H4 (cell line): ENCODE measurements at regions not wholly inside any gene's neighbourhood (a gene's known extent, or its start where the extent isn't known, plus 50 kb on each side); places are given as distances from the start of the nearest gene placed in this dataset.

ENCODE experiments used
- DNase-seq: peaks from one replicate; pipeline ENCODE4 v3.0.0-alpha.2; 2015; ENCODE audit warnings: low spot score

GRCh38 chr11:134689886-134690285, 277.8 kb upstream of the B3GAT1 start:
- no peak for DNase-seq

DNA sequence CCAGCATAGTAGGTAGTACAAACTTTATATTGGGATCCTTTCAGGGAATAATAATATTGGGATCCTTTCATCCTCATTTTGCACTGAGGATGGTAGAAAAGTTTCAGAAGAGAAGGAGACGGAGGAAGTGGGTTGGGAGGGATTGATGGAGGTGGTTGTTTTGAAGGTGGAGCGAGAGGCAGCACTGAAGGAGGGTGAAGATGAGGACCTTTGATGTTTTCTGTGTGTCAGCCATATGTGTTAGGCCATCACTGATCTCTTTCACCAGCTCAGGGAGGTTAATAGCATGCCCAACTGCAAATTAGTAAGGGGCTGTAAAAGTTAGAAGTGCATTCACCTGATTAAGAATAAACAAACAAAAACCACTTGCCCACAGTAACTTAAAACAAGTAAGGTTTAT, 275.5 kb upstream of the B3GAT1 start:
- DNase-seq: no peak

- no peak for DNase-seq
These were observed 274.5 kb upstream of the B3GAT1 start for GRCh38 chr11:134686460-134687061.

DNA sequence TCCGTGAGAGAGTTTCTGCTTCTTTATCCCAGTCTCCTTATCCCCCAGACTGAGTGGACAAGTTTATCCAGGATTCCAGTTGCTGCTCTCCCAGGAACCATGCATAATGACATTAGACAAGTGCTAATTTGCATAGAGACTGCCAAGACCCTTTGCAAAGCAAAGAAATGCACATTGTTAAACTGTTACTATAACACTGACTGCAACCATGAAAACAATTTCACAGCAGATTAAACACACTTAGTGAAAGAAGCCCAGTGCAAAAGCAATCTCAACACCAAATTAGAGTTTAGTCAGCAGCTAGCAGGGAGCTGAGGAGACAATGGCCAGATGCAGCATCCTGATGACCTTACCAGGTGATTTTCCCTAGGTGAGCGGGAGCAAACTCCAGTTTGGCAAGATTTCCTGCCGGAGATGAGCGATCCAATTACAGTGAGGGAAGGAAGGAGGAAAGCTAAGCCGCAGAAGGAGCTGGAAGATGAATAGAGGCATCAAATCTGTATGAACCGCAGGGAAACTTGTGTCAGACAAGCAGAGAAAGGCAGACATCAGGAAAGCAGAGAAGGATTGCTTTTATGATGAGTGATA, 273.8 kb upstream of the B3GAT1 start:
- DNase-seq: no peak

GRCh38 chr11:134684576-134684975, 272.5 kb upstream of the B3GAT1 start:
- no peak for DNase-seq

DNA sequence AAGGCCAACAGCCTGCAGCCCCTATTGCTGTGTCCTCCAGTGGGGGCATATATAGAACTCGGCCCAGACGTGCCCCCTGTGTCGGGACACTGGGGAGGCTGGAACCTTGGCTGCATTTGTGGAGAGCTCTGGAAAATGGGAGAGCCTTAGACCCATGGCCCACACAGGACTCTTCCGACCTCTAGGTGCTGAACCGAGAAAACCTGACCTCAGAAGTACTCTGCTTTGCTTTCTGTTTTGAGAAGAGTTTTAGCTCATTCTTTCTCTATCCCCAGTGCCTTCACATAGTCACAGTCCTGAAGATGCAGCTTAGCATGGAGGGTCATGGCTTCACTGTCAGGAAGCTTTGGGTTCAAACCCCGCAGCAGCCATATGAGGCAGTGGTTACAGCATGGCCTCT, 271.8 kb upstream of the B3GAT1 start:
- no peak for DNase-seq

DNA sequence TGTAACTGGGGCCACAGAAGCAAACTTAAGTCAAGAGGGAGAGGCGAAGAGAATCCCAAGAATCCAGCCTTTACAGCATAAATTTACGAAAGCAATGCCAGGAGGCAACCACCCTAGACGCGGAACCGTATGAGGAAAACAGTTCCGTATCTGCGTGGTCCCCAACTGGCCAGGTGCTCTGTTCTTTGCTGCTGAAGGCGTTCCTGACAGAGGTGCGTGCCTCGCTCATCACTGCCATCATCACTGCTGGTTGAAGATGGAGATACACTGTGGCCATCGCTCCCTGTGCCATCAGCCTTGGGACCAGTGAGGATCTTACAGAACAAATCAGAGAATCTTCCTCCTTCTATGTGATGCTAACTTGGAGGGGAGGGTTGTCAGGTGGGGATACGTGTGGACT, 270.5 kb upstream of the B3GAT1 start:
- DNase-seq: no peak

GRCh38 chr11:134679592-134679991, 267.6 kb upstream of the B3GAT1 start:
- DNase-seq: no peak

- DNase-seq: no peak
These were observed 266.7 kb upstream of the B3GAT1 start for GRCh38 chr11:134678744-134679143.

GRCh38 chr11:134677891-134678551, 266.0 kb upstream of the B3GAT1 start:
- DNase-seq: no peak

DNA sequence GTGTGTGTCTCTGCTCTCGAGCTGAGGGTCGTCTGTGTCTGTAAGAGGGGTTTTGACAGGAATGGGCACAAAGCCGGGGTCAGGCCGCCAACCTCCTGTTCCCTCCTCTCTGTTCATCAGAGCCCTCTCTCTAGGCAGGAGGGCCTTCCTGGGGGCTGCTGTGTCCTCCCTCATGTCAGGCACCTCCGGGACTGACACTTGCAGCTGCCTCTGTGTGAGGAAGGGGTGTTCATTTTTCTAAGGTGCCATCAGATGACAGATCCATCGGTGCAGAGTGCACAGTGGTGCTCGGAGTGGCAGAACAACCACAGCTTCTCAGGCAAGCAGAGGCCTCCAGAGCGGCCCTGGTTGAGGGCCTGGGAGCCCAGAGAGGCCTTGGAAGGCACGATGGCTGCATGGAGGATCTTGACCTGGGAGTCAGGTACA, 265.4 kb upstream of the B3GAT1 start:
- DNase-seq: no peak

DNA sequence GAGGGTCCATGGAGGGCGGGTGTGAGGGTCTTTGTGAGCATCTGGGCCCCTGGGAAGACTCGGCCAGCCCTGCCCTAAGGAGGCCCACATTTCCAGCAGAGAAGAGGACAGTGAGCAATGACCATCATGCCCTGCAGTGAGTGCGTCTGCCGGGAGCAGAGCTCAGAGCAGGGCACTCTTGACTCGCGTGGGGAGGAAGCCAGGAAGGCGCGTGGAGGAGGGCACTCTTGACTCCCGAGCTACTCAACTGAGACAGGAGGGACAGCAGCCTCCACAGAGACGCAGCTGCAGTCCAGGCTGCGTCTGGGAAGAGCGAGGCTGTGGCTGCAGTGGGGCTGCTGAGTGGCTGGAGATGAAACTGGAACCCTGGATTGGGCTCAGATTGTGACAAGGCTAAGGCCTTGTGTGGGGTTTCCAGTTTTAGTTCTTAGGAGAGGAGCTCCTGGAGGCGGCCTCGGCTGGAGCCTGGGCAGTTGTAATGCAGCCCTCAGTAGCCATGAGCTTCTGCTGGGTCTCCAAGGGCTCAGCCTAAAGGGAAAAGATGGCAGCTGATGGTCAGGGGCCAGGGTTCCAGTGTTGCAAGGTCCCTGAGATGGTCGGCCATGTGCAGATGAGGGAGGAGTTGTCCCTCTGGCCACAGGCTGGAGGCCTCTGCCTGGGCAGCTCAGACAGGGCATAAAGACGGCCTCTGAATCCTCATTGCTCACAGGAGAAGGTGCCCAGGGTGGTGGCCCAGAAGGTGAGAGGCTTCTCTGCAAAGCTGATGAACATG, 264.7 kb upstream of the B3GAT1 start:
- DNase-seq: no peak

DNA sequence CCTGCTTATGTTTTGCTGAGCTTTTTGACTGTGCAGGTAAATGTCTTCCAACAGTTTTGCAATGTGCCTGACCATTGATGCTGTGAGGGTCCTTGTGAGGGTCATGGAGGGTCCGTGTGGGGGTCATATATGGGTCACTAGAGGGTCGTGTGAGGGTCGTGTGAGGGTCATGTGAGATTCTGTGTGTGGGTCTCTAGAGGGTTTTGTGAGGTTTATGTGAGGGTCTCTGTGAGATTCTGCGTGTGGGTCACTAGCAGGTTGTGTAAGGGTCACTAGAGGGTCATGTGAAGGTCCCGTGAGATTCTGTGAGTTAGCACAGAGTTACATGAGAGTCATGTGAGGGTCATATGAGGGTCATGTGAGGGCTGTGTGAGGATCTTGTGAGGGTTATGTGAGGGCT, 263.9 kb upstream of the B3GAT1 start:
- DNase-seq: no peak

DNA sequence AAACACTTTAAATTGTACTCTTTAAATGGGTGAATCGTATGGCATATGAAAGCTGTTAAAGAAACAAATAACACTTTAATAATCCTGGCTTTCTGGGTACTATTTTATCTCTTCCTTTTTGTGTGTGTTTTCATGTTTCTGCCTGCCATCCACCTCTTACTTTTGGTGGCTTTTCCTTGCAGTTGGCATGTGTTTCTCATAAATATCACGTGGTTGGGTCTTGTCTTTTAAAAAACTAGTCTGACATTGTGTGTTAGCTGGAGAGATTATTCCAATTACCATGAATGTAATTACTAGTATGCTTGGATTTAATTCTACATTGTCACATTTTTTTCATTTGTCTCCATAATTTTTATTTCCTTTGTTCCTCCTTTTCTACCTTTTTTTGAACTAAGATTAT, 262.9 kb upstream of the B3GAT1 start:
- no peak for DNase-seq

DNA sequence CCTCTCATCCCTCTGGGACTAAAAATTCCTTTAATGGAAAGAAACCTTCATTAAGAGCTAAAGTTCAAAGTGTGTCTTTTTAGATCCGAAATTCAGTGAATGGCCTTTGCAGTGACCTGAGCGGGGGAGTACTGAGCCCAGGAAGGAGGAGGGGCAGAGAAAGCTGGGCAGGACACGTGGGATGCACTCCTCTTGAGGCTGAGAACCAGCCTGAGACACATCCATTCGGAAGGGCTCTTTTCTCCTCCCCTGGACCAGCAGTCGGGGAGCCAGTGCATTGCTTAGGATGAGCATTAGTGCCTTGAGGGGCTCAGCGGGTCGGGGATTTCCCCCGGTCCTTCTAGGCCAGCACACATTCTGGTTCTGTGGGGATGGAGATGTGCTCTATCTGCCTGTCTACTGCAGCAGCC, 258.9 kb upstream of the B3GAT1 start:
- no peak for DNase-seq

GRCh38 chr11:134670247-134670782, 258.3 kb upstream of the B3GAT1 start:
- DNase-seq: no peak

DNA sequence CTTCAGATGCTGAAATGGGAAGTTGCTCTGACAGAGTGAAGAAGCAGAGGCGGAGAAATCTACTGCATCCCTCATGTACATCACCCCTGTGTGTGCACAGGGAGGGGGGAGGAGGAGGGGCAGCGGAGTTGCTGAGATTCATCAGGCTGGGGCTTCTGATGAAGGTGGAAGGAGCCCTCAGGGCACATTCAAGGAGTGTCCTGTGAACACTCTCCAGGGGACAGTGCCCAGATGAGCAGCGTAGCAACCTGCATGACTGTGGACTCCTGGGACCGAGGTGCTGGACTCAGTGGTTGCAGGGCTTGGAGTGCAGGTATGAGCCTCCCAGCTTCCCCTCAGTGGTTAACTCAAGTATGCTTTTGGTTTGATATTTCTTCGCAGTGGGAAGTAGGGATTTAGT, 257.8 kb upstream of the B3GAT1 start:
- no peak for DNase-seq

GRCh38 chr11:134668796-134669195, 256.8 kb upstream of the B3GAT1 start:
- no peak for DNase-seq

- DNase-seq: no peak
These were observed 256.0 kb upstream of the B3GAT1 start for GRCh38 chr11:134668076-134668475.

GRCh38 chr11:134667505-134667904, 255.5 kb upstream of the B3GAT1 start:
- no peak for DNase-seq

GRCh38 chr11:134667175-134667500, 255.1 kb upstream of the B3GAT1 start:
- no peak for DNase-seq

DNA sequence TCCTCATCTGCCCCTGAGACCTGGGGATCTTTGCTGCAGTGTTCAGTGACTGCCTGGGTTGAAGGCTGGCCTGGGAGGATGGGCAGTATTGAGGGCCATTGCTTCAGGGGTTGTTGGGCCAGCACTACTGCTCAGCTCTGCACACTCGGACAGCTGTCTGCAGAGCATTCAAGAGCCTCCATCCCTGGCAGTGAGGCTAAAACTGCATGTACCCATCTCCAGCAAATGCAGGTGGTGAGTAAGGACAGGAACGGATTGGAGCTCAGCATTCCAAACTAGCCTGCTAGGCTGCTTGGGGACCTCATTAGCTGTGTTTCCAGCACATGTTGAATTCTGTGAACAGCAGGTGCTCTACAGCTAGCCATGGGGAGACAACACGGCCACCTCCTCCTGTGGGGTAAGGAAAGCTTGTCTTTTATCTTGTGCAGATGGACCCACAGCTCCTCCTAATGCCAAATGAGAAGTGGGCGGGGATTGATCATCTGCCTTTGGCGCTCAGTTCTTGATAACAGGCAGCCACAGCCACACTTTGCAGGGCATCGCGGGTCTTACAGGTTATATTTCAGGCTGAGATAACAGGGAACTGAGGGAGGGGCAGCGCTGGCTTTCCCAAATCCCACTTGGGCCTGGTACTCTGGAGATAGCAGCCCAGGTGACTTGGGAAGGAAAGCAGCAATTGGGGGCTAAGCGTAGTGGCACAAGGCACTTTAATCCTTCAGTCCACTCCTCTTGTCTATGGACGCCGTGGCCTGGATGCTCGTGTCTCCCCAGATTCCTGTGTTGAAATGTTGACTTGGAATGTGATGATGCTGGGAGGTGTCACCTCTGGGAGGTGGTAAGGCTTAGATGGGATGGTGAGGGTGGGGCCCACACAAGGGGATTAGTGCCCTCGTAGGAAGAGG, 254.5 kb upstream of the B3GAT1 start:
- DNase-seq: no peak
